ENCODE measurements at regions not wholly inside any gene's neighbourhood (a gene's known extent, or its start where the extent isn't known, plus 50 kb on each side); places are given as distances from the start of the nearest gene placed in this dataset.
"Not testable (repeated sequence)": the region's sequence is repeated elsewhere in the genome, so short reads cannot be mapped to it uniquely, and the experiment has no call there.

GRCh38 chr12:74145328-74145727 is 392.3 kb upstream of the ATXN7L3B start:
- Histone ChIP-seq H3K27ac (no peak overlapping the region), H3K4me3 (no peak overlapping the region), H3K9me3 (replicated peaks) (no peaks in the 10 kb centered on the region), H3K4me1 (replicated peaks) (no peaks in the 10 kb centered on the region), H3K36me3 (no peaks in the 10 kb centered on the region), H3K27me3 (replicated peaks) (no peaks in the 10 kb centered on the region)
- no peak for DNase-seq (ENCODE audit: low read depth in 1 of 2, low spot score in 2 of 2)

- Histone ChIP-seq H3K27me3 (replicated peaks) (no peaks in the 10 kb centered on the region), H3K4me3 (no peak overlapping the region), H3K27ac (no peak overlapping the region), H3K36me3 (no peaks in the 10 kb centered on the region), H3K4me1 (replicated peaks) (no peaks in the 10 kb centered on the region), H3K9me3 (replicated peaks) (no peaks in the 10 kb centered on the region)
- DNase-seq (ENCODE audit: low read depth in 1 of 2, low spot score in 2 of 2): no peak
Measured at GRCh38 chr12:74148849-74149248, 388.8 kb upstream of the ATXN7L3B start.

GRCh38 chr12:74152370-74152769 is 385.3 kb upstream of the ATXN7L3B start:
- Histone ChIP-seq H3K36me3 (no peaks in the 10 kb centered on the region), H3K27me3 (replicated peaks) (no peaks in the 10 kb centered on the region), H3K9me3 (replicated peaks) (no peaks in the 10 kb centered on the region), H3K27ac (no peak overlapping the region), H3K4me3 (no peak overlapping the region), H3K4me1 (replicated peaks) (no peaks in the 10 kb centered on the region)
- DNase-seq (ENCODE audit: low read depth in 1 of 2, low spot score in 2 of 2): no peak

- H3K36me3 ChIP-seq: no peaks in the 10 kb centered on the region
- no peaks in the 10 kb centered on the region for H3K27me3 ChIP-seq (replicated peaks)
- H3K27ac ChIP-seq: no peak overlapping the region
- no peaks in the 10 kb centered on the region for H3K9me3 ChIP-seq (replicated peaks)
- H3K4me1 ChIP-seq (replicated peaks): no peaks in the 10 kb centered on the region
- DNase-seq (ENCODE audit: low read depth in 1 of 2, low spot score in 2 of 2): no peak
- no peak overlapping the region for H3K4me3 ChIP-seq
Measured at GRCh38 chr12:74166096-74166495, 371.5 kb upstream of the ATXN7L3B start.

GRCh38 chr12:74169607-74170006 is 368.0 kb upstream of the ATXN7L3B start:
- H3K27ac ChIP-seq: no peak overlapping the region
- H3K27me3 ChIP-seq (replicated peaks): no peaks in the 10 kb centered on the region
- H3K36me3 ChIP-seq: no peaks in the 10 kb centered on the region
- no peak overlapping the region for H3K4me3 ChIP-seq
- no peak for DNase-seq (ENCODE audit: low read depth in 1 of 2, low spot score in 2 of 2)
- H3K4me1 ChIP-seq (replicated peaks): no peaks in the 10 kb centered on the region
- no peaks in the 10 kb centered on the region for H3K9me3 ChIP-seq (replicated peaks)

GRCh38 chr12:74170645-74171477 is 366.8 kb upstream of the ATXN7L3B start:
- H3K9me3 ChIP-seq (replicated peaks): no peaks in the 10 kb centered on the region
- no peaks in the 10 kb centered on the region for H3K27me3 ChIP-seq (replicated peaks)
- H3K36me3 ChIP-seq: no peaks in the 10 kb centered on the region
- no peak overlapping the region for H3K4me3 ChIP-seq
- H3K4me1 ChIP-seq (replicated peaks): no peaks in the 10 kb centered on the region
- no peak overlapping the region for H3K27ac ChIP-seq
- no peak for DNase-seq (ENCODE audit: low read depth in 1 of 2, low spot score in 2 of 2)

GRCh38 chr12:74171478-74171909 is 366.1 kb upstream of the ATXN7L3B start:
- H3K27ac ChIP-seq: no peak overlapping the region
- H3K27me3 ChIP-seq (replicated peaks): no peaks in the 10 kb centered on the region
- no peak overlapping the region for H3K4me3 ChIP-seq
- H3K9me3 ChIP-seq (replicated peaks): no peaks in the 10 kb centered on the region
- H3K36me3 ChIP-seq: no peaks in the 10 kb centered on the region
- H3K4me1 ChIP-seq (replicated peaks): no peaks in the 10 kb centered on the region
- DNase-seq (ENCODE audit: low read depth in 1 of 2, low spot score in 2 of 2): no peak

GRCh38 chr12:74174961-74175360 is 362.7 kb upstream of the ATXN7L3B start:
- not testable (repeated sequence) for DNase-seq (ENCODE audit: low read depth in 1 of 2, low spot score in 2 of 2); H3K4me1 ChIP-seq (replicated peaks); H3K4me3 ChIP-seq; H3K27ac ChIP-seq; H3K27me3 ChIP-seq (replicated peaks); H3K36me3 ChIP-seq; H3K9me3 ChIP-seq (replicated peaks)

- Histone ChIP-seq H3K4me1 (replicated peaks) (no peaks in the 10 kb centered on the region), H3K4me3 (no peak overlapping the region), H3K27ac (no peak overlapping the region), H3K9me3 (replicated peaks) (no peaks in the 10 kb centered on the region), H3K27me3 (replicated peaks) (no peaks in the 10 kb centered on the region), H3K36me3 (no peaks in the 10 kb centered on the region)
- no peak for DNase-seq (ENCODE audit: low read depth in 1 of 2, low spot score in 2 of 2)
Measured at GRCh38 chr12:74185360-74185759, 352.3 kb upstream of the ATXN7L3B start.

GRCh38 chr12:74193191-74193590 is 344.4 kb upstream of the ATXN7L3B start:
- DNase-seq (ENCODE audit: low read depth in 1 of 2, low spot score in 2 of 2): no peak
- Histone ChIP-seq H3K4me1 (replicated peaks) (no peaks in the 10 kb centered on the region), H3K4me3 (no peak overlapping the region), H3K27me3 (replicated peaks) (no peaks in the 10 kb centered on the region), H3K9me3 (replicated peaks) (no peaks in the 10 kb centered on the region), H3K36me3 (no peaks in the 10 kb centered on the region), H3K27ac (no peak overlapping the region)

- H3K36me3 ChIP-seq: no peaks in the 10 kb centered on the region
- H3K27ac ChIP-seq: no peak overlapping the region
- no peaks in the 10 kb centered on the region for H3K4me1 ChIP-seq (replicated peaks)
- H3K27me3 ChIP-seq (replicated peaks): no peaks in the 10 kb centered on the region
- DNase-seq (ENCODE audit: low read depth in 1 of 2, low spot score in 2 of 2): no peak
- no peaks in the 10 kb centered on the region for H3K9me3 ChIP-seq (replicated peaks)
- H3K4me3 ChIP-seq: no peak overlapping the region
Measured at GRCh38 chr12:74204236-74204635, 333.4 kb upstream of the ATXN7L3B start.

- Histone ChIP-seq H3K27me3 (replicated peaks) (no peaks in the 10 kb centered on the region), H3K4me1 (replicated peaks) (no peaks in the 10 kb centered on the region), H3K4me3 (no peak overlapping the region), H3K36me3 (no peaks in the 10 kb centered on the region), H3K9me3 (replicated peaks) (no peaks in the 10 kb centered on the region), H3K27ac (no peak overlapping the region)
- no peak for DNase-seq (ENCODE audit: low read depth in 1 of 2, low spot score in 2 of 2)
Measured at GRCh38 chr12:74227846-74228545, 309.6 kb upstream of the ATXN7L3B start.

GRCh38 chr12:74229671-74230070 is 308.0 kb upstream of the ATXN7L3B start:
- DNase-seq (ENCODE audit: low read depth in 1 of 2, low spot score in 2 of 2): no peak
- Histone ChIP-seq H3K9me3 (replicated peaks) (no peaks in the 10 kb centered on the region), H3K36me3 (no peaks in the 10 kb centered on the region), H3K27me3 (replicated peaks) (no peaks in the 10 kb centered on the region), H3K4me3 (no peak overlapping the region), H3K4me1 (replicated peaks) (no peaks in the 10 kb centered on the region), H3K27ac (no peak overlapping the region)

- Histone ChIP-seq H3K36me3 (no peaks in the 10 kb centered on the region), H3K4me1 (replicated peaks) (no peaks in the 10 kb centered on the region), H3K9me3 (replicated peaks) (no peaks in the 10 kb centered on the region), H3K27ac (no peak overlapping the region), H3K4me3 (no peak overlapping the region), H3K27me3 (replicated peaks) (no peaks in the 10 kb centered on the region)
- no peak for DNase-seq (ENCODE audit: low read depth in 1 of 2, low spot score in 2 of 2)
Measured at GRCh38 chr12:74235342-74235741, 302.3 kb upstream of the ATXN7L3B start.
